HG03558 (cell line): ENCODE measurements at regions not wholly inside any gene's neighbourhood (a gene's known extent, or its start where the extent isn't known, plus 50 kb on each side); places are given as distances from the start of the nearest gene placed in this dataset.

ENCODE experiments used
- ATAC-seq: cut with Tn5 transposase; IDR thresholded peaks from one replicate; pipeline ENCODE4 v1.9.1; 2021; ENCODE audit warnings: moderate number of reproducible peaks; ENCODE audit not compliant: unreplicated experiment; ENCODE audit errors: extremely low read depth

DNA sequence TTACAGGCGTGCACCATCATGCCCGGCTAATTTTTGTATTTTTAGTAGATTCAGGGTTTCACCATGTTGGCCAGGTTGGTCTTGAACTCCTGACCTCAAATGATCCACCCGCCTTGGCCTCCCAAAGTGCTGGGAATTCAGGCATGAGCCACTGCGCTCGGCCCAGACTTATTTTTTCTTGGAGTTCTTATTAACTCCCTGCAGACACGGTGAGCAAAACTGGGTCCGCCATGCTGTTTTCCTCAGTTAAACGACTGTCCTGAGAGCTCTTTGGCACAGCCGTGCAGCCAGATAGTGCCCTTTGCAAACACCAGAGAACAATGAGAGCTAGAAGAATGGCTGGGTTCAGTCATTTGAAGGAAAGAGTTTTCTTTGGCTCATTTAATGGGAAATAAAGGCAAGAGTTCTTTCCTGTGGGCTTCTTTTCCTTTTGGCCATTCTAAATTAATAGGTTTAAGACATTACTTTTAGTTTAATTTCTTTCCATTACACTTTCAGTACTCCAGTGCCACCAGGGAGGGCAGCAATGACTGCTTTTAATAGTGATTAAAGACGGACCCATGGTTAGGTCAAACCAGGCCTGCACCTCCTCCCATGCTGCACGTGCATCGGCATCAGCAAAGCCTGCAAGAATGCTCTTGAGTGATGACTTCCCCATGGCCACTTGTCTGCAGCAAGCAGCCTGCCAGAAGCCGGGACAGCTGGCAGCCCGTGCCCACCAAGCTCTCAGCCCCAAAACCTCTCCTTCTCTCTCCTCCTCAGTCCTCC, 60.7 kb downstream of the VCPKMT start:
- no peak for ATAC-seq

DNA sequence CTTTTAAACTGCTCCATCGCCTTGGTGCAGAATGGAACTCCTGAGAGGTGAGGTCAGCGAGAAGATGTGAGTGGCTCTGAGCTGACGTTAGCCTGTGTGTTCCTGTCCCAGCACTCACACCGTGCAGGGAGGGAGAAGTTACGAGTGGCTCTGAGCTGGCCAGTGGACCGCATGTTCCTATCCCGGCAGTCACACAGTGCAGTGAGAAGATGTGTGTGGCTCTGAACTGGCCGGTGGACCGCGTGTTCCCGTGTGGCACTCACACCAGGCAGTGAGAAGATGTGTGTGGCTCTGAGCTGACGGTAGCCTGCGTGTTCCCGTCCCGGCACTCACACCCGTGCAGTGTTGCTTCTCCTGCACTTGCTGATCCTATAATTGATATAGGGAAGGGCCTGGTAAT, 59.9 kb downstream of the VCPKMT start:
- ATAC-seq = no peak

DNA sequence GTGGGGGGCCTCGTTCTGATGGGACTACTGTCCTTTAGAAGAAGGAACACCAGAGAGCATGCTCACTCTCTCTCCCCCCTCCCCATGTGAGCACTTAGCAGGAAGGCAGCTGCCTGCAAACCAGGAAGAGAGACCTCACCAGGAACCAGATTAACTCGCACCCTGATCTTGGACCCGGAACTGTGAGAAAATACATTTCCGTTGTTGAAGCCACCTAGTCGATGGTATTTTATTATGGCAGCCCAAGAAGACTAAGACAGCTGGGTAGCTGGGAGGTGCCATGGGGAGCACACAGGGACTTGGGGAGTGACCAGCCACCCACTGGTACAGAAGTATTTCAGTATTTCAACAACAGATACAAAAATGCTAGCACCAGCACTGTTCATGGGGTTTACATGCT, 59.0 kb downstream of the VCPKMT start:
- no peak for ATAC-seq

GRCh38 chr14:50058113-50058512, 58.3 kb downstream of the VCPKMT start:
- ATAC-seq = no peak
